Keratinocyte (primary cell): ENCODE measurements at regions not wholly inside any gene's neighbourhood (a gene's known extent, or its start where the extent isn't known, plus 50 kb on each side); places are given as distances from the start of the nearest gene placed in this dataset.

Experiments
- DNase-seq: peaks from one replicate; pipeline ENCODE4 v3.0.0-alpha.2; 2011; ENCODE audit warnings: low read depth, missing footprints, low spot score
- FAIRE-seq: peaks from 2 replicates; lab custom pipeline; 2011; peaks lifted over from hg19 to GRCh38; lab: Jason Lieb, UNC
- H2AFZ ChIP-seq: 2 replicates; pipeline ENCODE4 v1.6.0; 2012; ENCODE audit warnings: low read length, control low read depth, inconsistent platforms; ENCODE audit not compliant: control insufficient read depth
- H3K27ac ChIP-seq: 2 replicates; pipeline ENCODE4 v1.5.1; 2011; ENCODE audit warnings: low read length; ENCODE audit not compliant: control insufficient read depth, insufficient read depth
- H3K27me3 ChIP-seq: 3 replicates; pipeline ENCODE4 v1.6.0; 2011; ENCODE audit warnings: low read length; ENCODE audit not compliant: control insufficient read depth, insufficient read depth; ENCODE audit errors: extremely low read depth
- H3K36me3 ChIP-seq, 2 experiments: 2 replicates in 1 of 2; 3 replicates in 1 of 2; pipeline ENCODE4 v1.5.1; 2011; ENCODE audit warnings: low read length in 2 of 2, mild to moderate bottlenecking in 1 of 2; ENCODE audit not compliant: control insufficient read depth in 2 of 2, insufficient read depth in 2 of 2; ENCODE audit errors: extremely low read depth in 1 of 2
- H3K4me1 ChIP-seq: 3 replicates; pipeline ENCODE4 v1.5.1; 2011; ENCODE audit warnings: low read length; ENCODE audit not compliant: control insufficient read depth, insufficient read depth; ENCODE audit errors: extremely low read depth
- H3K4me2 ChIP-seq: 3 replicates; pipeline ENCODE4 v1.6.0; 2011; ENCODE audit warnings: low read depth, low read length; ENCODE audit not compliant: control insufficient read depth, insufficient read depth; ENCODE audit errors: extremely low read depth
- H3K4me3 ChIP-seq, 3 experiments: fragments of 200-600 bp in 1 of 3; sonication (generic) in 1 of 3; 2 replicates in 2 of 3; 3 replicates in 1 of 3; pipeline ENCODE4 v1.5.1; 2011 to 2016; ENCODE audit warnings: low read length in 3 of 3, mild to moderate bottlenecking in 3 of 3, control low read depth in 2 of 3, inconsistent platforms in 1 of 3, low read depth in 1 of 3, mixed read lengths in 1 of 3, mixed run types in 1 of 3, moderate library complexity in 1 of 3; ENCODE audit not compliant: control insufficient read depth in 2 of 3, insufficient read depth in 2 of 3; ENCODE audit errors: extremely low read depth in 1 of 3
- H3K79me2 ChIP-seq: 2 replicates; pipeline ENCODE4 v1.6.0; 2012; ENCODE audit warnings: low read length; ENCODE audit not compliant: control insufficient read depth, insufficient read depth
- H3K9ac ChIP-seq: 3 replicates; pipeline ENCODE4 v1.6.0; 2011; ENCODE audit warnings: low read length; ENCODE audit not compliant: control insufficient read depth, insufficient read depth; ENCODE audit errors: extremely low read depth
- H3K9me1 ChIP-seq: 3 replicates; pipeline ENCODE4 v1.6.0; 2011; ENCODE audit warnings: low read length; ENCODE audit not compliant: control insufficient read depth, insufficient read depth; ENCODE audit errors: extremely low read depth
- H3K9me3 ChIP-seq: 2 replicates; pipeline ENCODE4 v1.5.1; 2012; ENCODE audit warnings: low read depth, low read length; ENCODE audit not compliant: control insufficient read depth
- H4K20me1 ChIP-seq: 3 replicates; pipeline ENCODE4 v1.6.0; 2011; ENCODE audit warnings: low read length; ENCODE audit not compliant: control insufficient read depth, insufficient read depth; ENCODE audit errors: extremely low read depth
- CTCF ChIP-seq, 3 experiments: IDR thresholded peaks in 1 of 3; conservative IDR thresholded peaks in 1 of 3; optimal IDR thresholded peaks in 1 of 3; 2 replicates in 2 of 3; 3 replicates in 1 of 3; pipeline versions ENCODE3 to v1.5.1; 2011; ENCODE audit warnings: low read length in 3 of 3, mild to moderate bottlenecking in 3 of 3, moderate library complexity in 2 of 3, control low read depth in 1 of 3, inconsistent platforms in 1 of 3; ENCODE audit not compliant: insufficient read depth in 2 of 3; ENCODE audit errors: extremely low read depth in 1 of 3
- EZH2 ChIP-seq: IDR thresholded peaks from one replicate; pipeline ENCODE4 v1.6.1; 2012; ENCODE audit warnings: inconsistent platforms, mild to moderate bottlenecking, low read length, moderate library complexity
- dilution Hi-C: fragments of 300-500 bp; cut with MboI; formaldehyde crosslinking; loops from one replicate; pipeline ENCODE4 v1.7.0; 2020; ENCODE audit warnings: low sequenced_read_pairs; ENCODE audit not compliant: extremely low pct_ligation_motif_present

- Histone ChIP-seq H4K20me1 (no peaks in the 10 kb centered on the region), H3K9me3 (no peaks in the 10 kb centered on the region), H3K9me1 (no peaks in the 10 kb centered on the region), H3K27me3 (peaks cover 41% of the 10 kb centered on the region), H3K9ac (no peak overlapping the region), H3K4me3 (no peak overlapping the region), H3K4me1 (no peaks in the 10 kb centered on the region), H3K27ac (no peak overlapping the region), H3K36me3 (no peaks in the 10 kb centered on the region), H3K79me2 (no peaks in the 10 kb centered on the region), H3K4me2 (no peak overlapping the region), H2AFZ (no peak overlapping the region)
- no peak for FAIRE-seq
- dilution Hi-C loops, result no loop called here
- TF ChIP-seq CTCF (optimal IDR thresholded peaks at IDR 0.05 in 1 of 3, IDR thresholded peaks at IDR 0.05 in 1 of 3, conservative IDR thresholded peaks at IDR 0.05 in 1 of 3; ENCODE audit: extremely low read depth in 1 of 3, insufficient read depth in 2 of 3, low read length in 3 of 3) (no peak), EZH2 (no peak)
- DNase-seq, result no peak
These were observed 281.3 kb upstream of the TNRC6C start for GRCh38 chr17:77677211-77677610.

- no peak for TF ChIP-seq EZH2
- TF ChIP-seq CTCF (optimal IDR thresholded peaks at IDR 0.05 in 1 of 3, IDR thresholded peaks at IDR 0.05 in 1 of 3, conservative IDR thresholded peaks at IDR 0.05 in 1 of 3; ENCODE audit: extremely low read depth in 1 of 3, insufficient read depth in 2 of 3, low read length in 3 of 3), result no peak
- Histone ChIP-seq H2AFZ (no peak overlapping the region), H3K4me2 (no peak overlapping the region), H3K4me3 (no peak overlapping the region), H3K9me1 (no peaks in the 10 kb centered on the region), H3K27me3 (peaks cover 41% of the 10 kb centered on the region), H3K4me1 (no peaks in the 10 kb centered on the region), H4K20me1 (no peaks in the 10 kb centered on the region), H3K79me2 (no peaks in the 10 kb centered on the region), H3K9me3 (no peaks in the 10 kb centered on the region), H3K36me3 (no peaks in the 10 kb centered on the region), H3K9ac (no peak overlapping the region), H3K27ac (no peak overlapping the region)
- DNase-seq, result no peak
- dilution Hi-C loops, result no loop called here
- no peak for FAIRE-seq
These were observed 280.9 kb upstream of the TNRC6C start for GRCh38 chr17:77677630-77678029.
